Breast epithelium (tissue), 3 donors: ENCODE measurements at regions not wholly inside any gene's neighbourhood (a gene's known extent, or its start where the extent isn't known, plus 50 kb on each side); places are given as distances from the start of the nearest gene placed in this dataset.

Experiments
- POLR2A ChIP-seq: fragments of 450-650 bp; IDR thresholded peaks from one replicate; pipeline ENCODE4 v1.6.1; 2016; ENCODE audit warnings: antibody characterized with exemption, mild to moderate bottlenecking, moderate library complexity
- POLR2AphosphoS5 ChIP-seq, 3 donors: sonication (generic); formaldehyde crosslinking; IDR thresholded peaks; one replicate each; pipeline ENCODE4 v1.6.1; 2017; ENCODE audit warnings: antibody characterized with exemption in 3 of 3
- TF ChIP-seq, protein P1 (sequence below), 3 donors: fragments of 450-650 bp; IDR thresholded peaks; one replicate each; pipeline ENCODE4 v1.5.1; 2016 to 2017; ENCODE audit warnings: antibody characterized with exemption in 3 of 3, mild to moderate bottlenecking in 3 of 3, moderate library complexity in 3 of 3

DNA sequence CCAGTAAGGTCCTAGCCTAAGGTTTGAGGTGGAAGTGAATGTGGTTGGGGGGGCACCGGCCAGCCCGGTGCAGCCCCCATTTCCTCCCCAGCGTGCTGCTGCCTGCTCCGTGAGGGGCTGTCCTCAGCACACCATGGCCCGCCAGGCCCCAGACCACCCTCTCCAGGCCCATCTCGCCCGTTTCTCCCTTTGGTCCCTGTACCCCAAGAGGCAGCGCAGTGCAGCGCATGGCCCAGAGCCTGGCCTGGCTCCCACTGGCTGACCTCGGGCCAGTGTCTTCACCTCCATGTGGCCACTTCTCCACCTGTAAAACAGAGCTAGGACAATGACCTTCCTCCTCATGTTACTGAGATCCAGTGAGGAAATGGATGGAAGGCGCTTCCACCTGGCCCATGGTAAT is 170.0 kb upstream of the GSE1 start:
- TF ChIP-seq, protein P1, sequence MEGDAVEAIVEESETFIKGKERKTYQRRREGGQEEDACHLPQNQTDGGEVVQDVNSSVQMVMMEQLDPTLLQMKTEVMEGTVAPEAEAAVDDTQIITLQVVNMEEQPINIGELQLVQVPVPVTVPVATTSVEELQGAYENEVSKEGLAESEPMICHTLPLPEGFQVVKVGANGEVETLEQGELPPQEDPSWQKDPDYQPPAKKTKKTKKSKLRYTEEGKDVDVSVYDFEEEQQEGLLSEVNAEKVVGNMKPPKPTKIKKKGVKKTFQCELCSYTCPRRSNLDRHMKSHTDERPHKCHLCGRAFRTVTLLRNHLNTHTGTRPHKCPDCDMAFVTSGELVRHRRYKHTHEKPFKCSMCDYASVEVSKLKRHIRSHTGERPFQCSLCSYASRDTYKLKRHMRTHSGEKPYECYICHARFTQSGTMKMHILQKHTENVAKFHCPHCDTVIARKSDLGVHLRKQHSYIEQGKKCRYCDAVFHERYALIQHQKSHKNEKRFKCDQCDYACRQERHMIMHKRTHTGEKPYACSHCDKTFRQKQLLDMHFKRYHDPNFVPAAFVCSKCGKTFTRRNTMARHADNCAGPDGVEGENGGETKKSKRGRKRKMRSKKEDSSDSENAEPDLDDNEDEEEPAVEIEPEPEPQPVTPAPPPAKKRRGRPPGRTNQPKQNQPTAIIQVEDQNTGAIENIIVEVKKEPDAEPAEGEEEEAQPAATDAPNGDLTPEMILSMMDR (IDR thresholded peaks at IDR 0.05) = no peak
- TF ChIP-seq POLR2A (no peak), POLR2AphosphoS5 (IDR thresholded peaks at IDR 0.05) (no peak)
